Right atrium auricular region (tissue), 2 donors: ENCODE measurements at regions not wholly inside any gene's neighbourhood (a gene's known extent, or its start where the extent isn't known, plus 50 kb on each side); places are given as distances from the start of the nearest gene placed in this dataset.

ENCODE experiments used
- DNase-seq: peaks from one replicate; pipeline ENCODE4 v3.0.0-alpha.2; 2019; ENCODE audit warnings: low spot score
- H3K27ac ChIP-seq, 2 donors: fragments of 200-600 bp; sonication (generic); 1 replicate in 1 of 2; 2 replicates in 1 of 2; pipeline ENCODE4 v1.5.1; 2016 to 2019
- H3K27me3 ChIP-seq, 2 donors: fragments of 200-600 bp; sonication (generic); one replicate each; pipeline versions ENCODE4 v1.5.1 to v1.6.0; 2017 to 2019
- H3K36me3 ChIP-seq: fragments of 200-600 bp; sonication (generic); one replicate; pipeline ENCODE4 v1.5.1; 2016
- H3K4me1 ChIP-seq, 2 donors: fragments of 200-600 bp; sonication (generic); one replicate each; pipeline versions ENCODE4 v1.5.1 to v1.6.0; 2017 to 2019
- H3K4me3 ChIP-seq, 2 donors: fragments of 200-600 bp; sonication (generic); 1 replicate in 1 of 2; 2 replicates in 1 of 2; pipeline ENCODE4 v1.5.1; 2017 to 2019; ENCODE audit warnings: mild to moderate bottlenecking in 1 of 2, moderate library complexity in 1 of 2
- H3K9me3 ChIP-seq, 2 donors: fragments of 200-600 bp; sonication (generic); one replicate each; pipeline ENCODE4 v1.5.1; 2019
- CTCF ChIP-seq, 2 donors: fragments of 200-600 bp; sonication (generic); IDR thresholded peaks; one replicate each; pipeline ENCODE4 v1.5.1; 2019; ENCODE audit warnings: antibody characterized with exemption in 2 of 2

DNA sequence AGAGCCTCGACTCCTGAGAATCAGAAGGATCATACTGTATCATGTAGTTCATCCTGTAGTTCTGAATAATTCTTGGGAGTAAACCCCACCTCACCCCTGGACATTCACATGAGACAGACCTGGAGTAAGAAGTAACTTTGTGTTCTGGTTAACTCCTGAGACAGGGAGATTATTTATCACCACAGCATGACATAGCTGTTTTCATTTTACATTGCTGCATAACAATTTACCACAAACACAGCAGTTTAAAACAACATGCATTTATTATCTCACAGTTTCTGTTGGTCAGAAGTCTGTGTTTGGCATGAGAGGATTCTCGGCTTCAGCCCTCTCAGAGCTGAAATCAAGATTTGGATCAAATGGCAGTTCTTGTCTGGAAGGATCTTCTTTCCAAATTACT, 855.8 kb upstream of the FANCL start:
- DNase-seq, result no peak
- H3K27ac ChIP-seq, result no peak overlapping the region

GRCh38 chr2:59093571-59093970, 852.4 kb upstream of the FANCL start:
- Histone ChIP-seq H3K36me3 (no peaks in the 10 kb centered on the region), H3K27ac (no peak overlapping the region), H3K9me3 (peaks cover 0 to 10% of the 10 kb centered on the region in 2 donors), H3K4me1 (no peaks in the 10 kb centered on the region), H3K4me3 (no peak overlapping the region), H3K27me3 (no peaks in the 10 kb centered on the region)
- TF ChIP-seq CTCF (IDR thresholded peaks at IDR 0.05), result no peak
- no peak for DNase-seq

More for the DNA sequence above, 855.8 kb upstream of the FANCL start:
- Histone ChIP-seq H3K4me3 (no peak overlapping the region), H3K9me3 (peaks cover 0 to 20% of the 10 kb centered on the region in 2 donors), H3K36me3 (no peaks in the 10 kb centered on the region), H3K4me1 (no peaks in the 10 kb centered on the region), H3K27me3 (no peaks in the 10 kb centered on the region)
- TF ChIP-seq CTCF (IDR thresholded peaks at IDR 0.05), result no peak

- Histone ChIP-seq H3K4me1 (no peaks in the 10 kb centered on the region), H3K9me3 (no peaks in the 10 kb centered on the region), H3K27me3 (no peaks in the 10 kb centered on the region), H3K4me3 (no peak overlapping the region), H3K36me3 (no peaks in the 10 kb centered on the region), H3K27ac (no peak overlapping the region)
- no peak for TF ChIP-seq CTCF (IDR thresholded peaks at IDR 0.05)
- DNase-seq, result no peak
These were observed 843.2 kb upstream of the FANCL start for GRCh38 chr2:59084326-59084725.

- Histone ChIP-seq H3K36me3 (no peaks in the 10 kb centered on the region), H3K4me3 (no peak overlapping the region), H3K27me3 (no peaks in the 10 kb centered on the region), H3K4me1 (no peaks in the 10 kb centered on the region), H3K9me3 (no peaks in the 10 kb centered on the region), H3K27ac (no peak overlapping the region)
- DNase-seq, result no peak
- no peak for TF ChIP-seq CTCF (IDR thresholded peaks at IDR 0.05)
These were observed 842.1 kb upstream of the FANCL start for GRCh38 chr2:59083075-59083828.

DNA sequence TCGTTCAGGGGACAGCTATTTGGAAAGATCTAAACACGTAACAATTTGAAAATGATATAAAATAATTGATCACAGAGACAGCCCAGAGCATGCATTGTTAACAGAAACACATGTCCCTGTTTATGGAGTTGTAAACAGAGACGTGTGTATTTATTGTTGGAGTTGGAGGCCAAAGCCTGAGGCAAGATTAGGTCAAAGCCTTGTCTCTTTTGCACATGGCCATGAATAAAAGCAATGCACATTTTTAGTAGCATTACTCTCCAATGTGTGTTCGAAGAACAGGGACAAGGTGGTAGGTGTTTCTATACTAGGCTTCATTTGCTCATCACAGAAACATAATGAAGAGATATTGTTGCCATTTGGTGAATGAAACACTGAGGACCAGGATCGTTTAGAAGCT, 841.5 kb upstream of the FANCL start:
- H3K36me3 ChIP-seq, result no peaks in the 10 kb centered on the region
- no peak overlapping the region for H3K4me3 ChIP-seq
- H3K4me1 ChIP-seq, result no peaks in the 10 kb centered on the region
- no peak for DNase-seq
- no peak for TF ChIP-seq CTCF (IDR thresholded peaks at IDR 0.05)
- H3K9me3 ChIP-seq, result no peaks in the 10 kb centered on the region
- no peak overlapping the region for H3K27ac ChIP-seq
- no peaks in the 10 kb centered on the region for H3K27me3 ChIP-seq
